HG02642 (cell line): ENCODE measurements at regions not wholly inside any gene's neighbourhood (a gene's known extent, or its start where the extent isn't known, plus 50 kb on each side); places are given as distances from the start of the nearest gene placed in this dataset.

Experiments used
- ATAC-seq: cut with Tn5 transposase; IDR thresholded peaks from one replicate; pipeline ENCODE4 v1.9.1; 2021; ENCODE audit warnings: mild to moderate bottlenecking; ENCODE audit not compliant: unreplicated experiment, poor library complexity

DNA sequence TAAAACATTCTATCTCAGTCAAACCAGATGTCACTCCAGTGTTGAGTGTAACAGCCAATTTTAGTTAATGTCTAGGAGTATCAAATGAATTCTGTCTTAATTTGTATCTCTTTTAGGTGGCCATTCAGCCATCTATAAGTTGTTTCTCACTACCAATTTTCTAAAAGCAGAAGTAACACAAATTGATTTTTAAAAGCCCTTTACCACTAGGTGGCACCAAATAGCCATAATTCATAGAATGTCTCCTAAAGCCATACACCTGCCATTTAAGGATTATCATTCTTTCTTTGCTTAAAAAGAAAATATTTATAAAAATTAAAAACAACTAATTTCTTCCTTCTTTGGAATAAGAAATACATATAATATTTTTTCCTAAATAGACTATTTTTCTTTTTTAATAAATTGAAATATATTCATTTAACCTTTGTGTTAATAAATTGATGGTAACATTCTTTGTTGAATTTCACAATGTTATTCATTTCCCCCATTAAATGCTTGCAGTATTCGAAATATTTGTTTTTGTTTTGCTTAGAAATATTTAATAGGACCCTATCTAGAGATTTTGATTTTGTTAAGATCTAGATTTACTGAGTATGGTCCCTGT is 107.8 kb upstream of the PPP1R3A start:
- ATAC-seq, result peak; percentile 80

DNA sequence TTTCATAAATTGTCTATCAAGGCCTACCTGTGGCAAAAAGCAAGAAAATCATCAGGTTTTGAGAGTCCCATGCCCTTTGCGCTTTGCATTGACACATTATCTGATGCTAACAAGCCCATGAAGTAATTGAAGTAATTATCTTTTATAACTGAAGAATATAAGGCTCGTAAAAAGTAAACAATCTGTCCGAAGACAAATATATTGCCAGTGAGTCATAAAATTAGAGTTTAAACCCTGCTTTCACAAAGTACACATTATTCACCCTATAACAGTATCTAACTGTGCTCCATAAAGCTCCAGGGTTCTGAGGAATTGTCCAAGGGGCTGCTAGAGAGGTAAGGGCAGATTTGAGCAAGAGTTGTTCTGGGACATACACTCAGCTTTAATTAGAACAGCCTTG is 102.3 kb upstream of the PPP1R3A start:
- no peak for ATAC-seq

DNA sequence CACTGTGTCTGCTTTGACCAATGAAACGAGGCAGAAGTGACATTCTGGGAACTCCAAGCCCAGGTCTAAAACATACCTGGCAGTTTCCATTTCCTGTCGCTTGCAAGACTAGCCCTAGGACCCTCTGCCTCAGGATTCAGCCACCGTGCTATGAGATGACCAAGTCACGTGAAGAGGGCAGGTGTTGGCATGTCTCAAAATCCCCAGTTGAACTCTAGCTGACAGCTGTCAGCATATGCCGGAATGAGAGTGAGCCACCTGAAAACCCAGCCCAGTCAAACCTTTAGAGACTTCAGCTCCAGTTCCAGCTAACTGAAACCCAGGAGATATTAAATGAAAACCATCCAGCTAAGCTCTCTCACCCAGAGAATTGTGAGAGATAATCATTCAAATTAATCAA is 89.9 kb upstream of the PPP1R3A start:
- no peak for ATAC-seq

DNA sequence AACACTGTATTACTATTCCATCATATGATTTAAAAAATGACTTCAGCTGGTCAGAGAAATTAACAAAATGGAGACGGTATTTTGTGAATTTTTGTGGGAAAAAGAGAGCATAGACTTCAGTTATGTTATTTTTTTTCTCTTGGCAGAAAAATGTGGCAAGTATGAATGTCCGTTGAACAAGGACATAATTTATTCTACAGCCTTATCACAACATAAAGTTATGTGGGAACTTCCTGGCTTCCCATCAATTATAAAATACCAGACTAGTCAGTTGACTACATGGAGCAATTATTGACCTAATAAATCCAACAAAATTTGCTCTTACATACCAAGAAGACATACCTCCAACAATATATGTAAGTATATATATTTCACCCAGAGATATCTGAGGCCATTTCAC is 88.6 kb upstream of the PPP1R3A start:
- ATAC-seq, result no peak

DNA sequence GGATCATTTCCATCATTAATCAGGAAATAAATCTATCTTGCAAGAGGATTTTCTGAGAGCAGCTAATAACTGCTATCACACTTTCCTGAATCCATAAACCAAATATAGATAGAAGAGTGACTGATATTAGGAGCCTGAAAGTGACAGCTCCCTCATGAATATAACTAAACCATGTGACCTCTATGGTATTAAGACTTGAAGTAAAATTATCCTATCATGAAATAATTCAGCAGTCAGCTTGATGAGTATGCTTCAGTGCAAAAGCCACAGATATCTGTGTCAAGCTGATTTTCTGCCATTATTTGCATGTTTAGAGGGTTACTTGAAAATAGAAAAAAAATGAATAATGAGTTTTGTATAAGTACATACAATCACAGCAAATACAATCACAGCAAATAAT is 80.1 kb upstream of the PPP1R3A start:
- ATAC-seq, result no peak

DNA sequence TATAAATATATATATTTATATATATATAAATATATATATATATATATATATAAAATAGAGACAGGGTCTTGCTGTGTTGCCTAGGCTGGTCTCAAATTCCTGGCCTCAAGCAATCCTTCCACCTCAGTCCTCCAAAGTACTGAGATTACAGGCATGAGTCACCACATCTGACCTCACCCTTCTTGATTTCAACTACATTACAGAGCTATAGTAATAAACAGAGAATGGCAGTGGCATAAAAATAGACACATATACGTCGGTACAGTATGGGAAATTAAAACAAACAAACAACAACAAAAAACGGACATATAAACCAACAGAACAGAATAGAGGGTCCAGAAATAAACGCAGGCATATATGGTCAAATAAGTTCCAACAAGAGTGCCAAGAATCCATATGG is 77.6 kb upstream of the PPP1R3A start:
- no peak for ATAC-seq

DNA sequence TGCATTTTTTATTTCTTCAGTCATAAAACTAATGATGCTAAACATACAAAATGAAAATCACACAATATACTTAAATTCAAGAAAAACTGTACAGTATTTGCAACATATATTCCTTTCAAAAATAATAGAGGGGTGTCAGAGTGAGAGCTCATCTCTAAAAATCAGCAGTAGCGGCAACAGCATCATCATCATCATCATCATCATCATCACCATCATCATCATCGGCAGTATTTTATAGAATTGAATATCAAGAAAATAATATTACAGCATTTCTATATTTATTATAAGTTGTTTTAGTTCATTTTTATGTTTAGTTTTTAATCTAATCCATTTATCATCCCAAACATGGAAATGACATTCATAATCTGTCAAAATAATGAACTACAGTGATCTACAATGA is 67.4 kb upstream of the PPP1R3A start:
- no peak for ATAC-seq

DNA sequence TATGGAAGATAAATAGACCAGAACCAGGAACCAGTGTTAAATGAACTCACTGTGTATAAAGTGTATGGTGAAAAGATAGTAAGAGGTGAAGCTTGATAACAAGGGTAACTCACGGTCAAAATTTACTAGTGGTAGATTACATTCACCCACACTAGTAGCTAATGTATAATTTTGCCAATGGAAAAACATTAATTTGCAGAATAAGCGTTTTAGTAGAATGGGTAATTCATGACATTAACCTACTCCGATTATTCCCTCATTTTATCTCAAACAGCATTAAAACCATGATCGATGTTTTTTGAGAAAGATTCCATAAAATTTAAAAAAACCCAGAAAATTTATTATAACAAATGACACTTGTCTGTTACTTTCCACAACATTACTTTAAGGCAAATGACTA is 57.7 kb upstream of the PPP1R3A start:
- no peak for ATAC-seq

DNA sequence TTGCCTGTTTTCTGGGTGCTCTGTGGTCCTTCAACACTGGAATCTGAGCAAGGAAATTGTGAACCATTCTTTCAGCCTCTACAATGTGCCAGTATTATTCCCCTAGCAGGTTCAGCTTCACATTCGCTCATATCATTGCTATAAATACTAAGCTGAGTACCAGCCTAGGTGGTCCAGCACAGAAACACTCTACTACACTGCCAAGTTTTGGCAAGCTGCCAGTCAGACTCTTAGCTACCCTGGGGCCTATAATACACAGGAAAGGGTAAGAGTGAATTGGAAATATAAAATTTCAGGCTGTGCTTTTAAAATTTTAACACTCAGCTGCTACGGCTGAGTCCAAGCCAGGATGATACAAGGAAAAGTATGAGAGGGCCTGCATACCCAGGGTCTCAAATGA is 49.9 kb upstream of the PPP1R3A start:
- ATAC-seq, result no peak
